C1 segment of cervical spinal cord (tissue), 14 donors: ENCODE measurements at regions not wholly inside any gene's neighbourhood (a gene's known extent, or its start where the extent isn't known, plus 50 kb on each side); places are given as distances from the start of the nearest gene placed in this dataset.
A peak's percentile ranks its signal among the peaks of the same experiment; 100 is the strongest.
"Not testable (repeated sequence)": the region's sequence is repeated elsewhere in the genome, so short reads cannot be mapped to it uniquely, and the experiment has no call there.

Experiments used
- DNase-seq, 14 donors: peaks; one replicate each; lab custom pipeline; 2025; lab: John Stamatoyannopoulos, UW

- DNase-seq, result no peak
Measured at GRCh38 chr3:80334534-80334933, 566.7 kb upstream of the ROBO1 start.

GRCh38 chr3:80331494-80332170, 563.8 kb upstream of the ROBO1 start:
- DNase-seq, result no peak

DNA sequence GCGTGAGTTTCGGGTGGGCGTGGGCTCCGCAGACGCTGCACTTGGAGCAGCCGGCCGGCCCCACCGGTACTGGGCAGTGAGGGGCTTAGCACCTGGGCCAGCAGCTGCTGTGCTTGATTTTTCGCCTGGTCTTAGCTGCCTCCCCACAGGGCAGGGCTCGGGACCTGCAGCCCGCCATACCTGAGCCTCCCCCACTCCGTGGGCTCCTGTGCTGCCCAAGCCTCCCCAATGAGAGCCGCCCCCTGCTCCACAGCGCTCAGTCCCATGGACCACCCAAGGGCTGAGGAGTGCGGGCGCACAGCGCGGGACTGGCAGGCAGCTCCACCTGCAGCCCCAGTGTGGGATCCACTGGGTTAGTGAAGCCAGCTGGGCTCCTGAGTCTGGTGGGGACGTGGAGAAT, 546.7 kb upstream of the ROBO1 start:
- not testable (repeated sequence) for DNase-seq

DNA sequence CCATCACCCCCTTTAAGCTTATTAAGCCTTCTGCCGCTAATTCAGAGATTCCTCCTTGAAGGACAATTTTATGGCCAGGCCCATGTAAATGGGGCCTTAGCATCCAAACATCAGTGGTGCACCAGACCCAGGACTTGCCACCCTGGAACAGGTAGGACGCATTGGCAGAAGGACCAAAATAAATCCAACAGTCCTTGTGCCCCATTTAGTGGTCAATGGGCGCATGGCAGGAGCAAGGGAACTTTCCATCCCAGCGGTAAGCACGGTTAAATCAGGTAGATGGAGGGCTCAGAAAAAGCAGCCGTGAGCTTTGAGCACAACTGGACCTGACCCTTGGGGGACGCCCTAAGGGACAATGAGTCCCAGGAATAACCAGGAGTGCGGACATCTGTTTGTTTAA, 540.8 kb upstream of the ROBO1 start:
- DNase-seq, result no peak

GRCh38 chr3:80307844-80308243, 540.0 kb upstream of the ROBO1 start:
- no peak for DNase-seq

DNA sequence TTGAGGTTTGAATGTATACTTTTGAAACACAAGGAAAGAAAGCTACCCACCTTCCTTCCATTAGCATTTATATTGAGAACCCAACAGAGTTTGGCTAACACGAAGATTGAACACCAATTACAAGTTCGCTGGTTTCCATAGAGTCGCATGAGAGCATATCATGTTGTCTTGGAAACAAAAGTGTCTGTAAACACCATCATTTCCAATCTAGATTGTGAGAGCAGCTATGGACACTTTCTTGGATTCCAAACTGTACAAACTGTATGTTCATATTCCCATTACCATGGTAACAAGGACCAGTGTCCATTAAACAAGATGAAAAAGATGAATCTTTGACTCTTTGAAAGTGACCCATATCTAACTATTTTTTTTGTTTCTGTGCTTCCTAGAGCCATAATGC, 529.9 kb upstream of the ROBO1 start:
- no peak for DNase-seq

DNA sequence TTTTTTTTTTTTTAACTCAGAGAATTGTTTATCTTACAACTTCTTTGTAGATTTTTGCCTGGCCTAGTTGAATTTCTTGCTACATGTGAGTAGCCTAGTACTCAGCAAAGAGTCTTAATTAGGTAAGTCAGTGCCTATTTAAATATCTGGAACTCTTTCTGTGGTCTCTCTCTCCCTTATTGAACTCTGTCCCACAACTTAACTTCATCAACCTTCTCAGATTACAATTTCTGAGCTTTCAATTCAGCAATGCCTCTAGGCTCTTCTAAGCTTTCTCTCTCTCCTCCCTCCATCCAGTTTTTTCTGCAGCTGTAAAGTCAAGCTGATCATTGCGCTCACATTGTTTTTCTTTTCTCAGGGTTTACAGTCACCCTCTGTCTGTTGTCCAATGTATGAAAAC, 517.6 kb upstream of the ROBO1 start:
- DNase-seq, result no peak

- no peak for DNase-seq
Measured at GRCh38 chr3:80283783-80284182, 516.0 kb upstream of the ROBO1 start.

GRCh38 chr3:80278056-80278455, 510.3 kb upstream of the ROBO1 start:
- DNase-seq, result no peak

DNA sequence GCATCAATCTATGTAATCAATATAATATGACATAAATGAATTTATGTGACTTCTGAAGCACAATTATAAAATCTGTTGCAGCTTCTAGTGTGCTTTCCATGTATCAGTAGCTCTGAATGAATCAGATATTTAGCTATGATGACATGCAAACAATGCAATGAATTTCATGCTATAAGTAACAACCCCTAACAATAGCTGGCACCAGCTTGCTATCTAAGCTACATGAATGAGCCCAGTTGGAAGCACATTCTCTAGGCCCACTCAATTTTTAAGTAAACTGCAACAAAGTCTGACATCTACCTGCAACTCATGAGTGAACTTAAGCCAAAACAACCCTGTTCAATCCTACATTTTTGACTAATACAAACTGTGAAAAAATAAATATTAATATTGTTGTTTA, 507.3 kb upstream of the ROBO1 start:
- DNase-seq, result no peak

GRCh38 chr3:80263260-80263659, 495.5 kb upstream of the ROBO1 start:
- DNase-seq, result no peak

DNA sequence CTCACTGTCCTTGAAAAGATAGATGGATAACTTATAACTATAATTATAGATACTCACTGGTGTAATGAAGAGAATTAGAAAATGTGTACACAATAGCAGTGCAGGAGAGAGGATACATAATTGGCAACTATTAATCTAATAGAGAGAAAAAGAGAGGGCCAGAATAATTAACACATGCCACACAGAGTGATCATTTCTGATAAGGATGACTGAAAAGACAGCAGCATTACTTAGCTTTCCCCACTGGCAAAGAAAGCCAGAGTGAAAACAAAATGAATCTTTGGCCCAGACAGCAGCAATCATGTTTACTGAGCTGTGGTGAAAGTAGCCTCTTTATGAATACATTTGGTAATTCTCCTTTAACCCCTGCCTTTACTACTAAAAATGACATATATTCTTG, 493.3 kb upstream of the ROBO1 start:
- DNase-seq, result no peak

GRCh38 chr3:80259736-80260135, 491.9 kb upstream of the ROBO1 start:
- no peak for DNase-seq

DNA sequence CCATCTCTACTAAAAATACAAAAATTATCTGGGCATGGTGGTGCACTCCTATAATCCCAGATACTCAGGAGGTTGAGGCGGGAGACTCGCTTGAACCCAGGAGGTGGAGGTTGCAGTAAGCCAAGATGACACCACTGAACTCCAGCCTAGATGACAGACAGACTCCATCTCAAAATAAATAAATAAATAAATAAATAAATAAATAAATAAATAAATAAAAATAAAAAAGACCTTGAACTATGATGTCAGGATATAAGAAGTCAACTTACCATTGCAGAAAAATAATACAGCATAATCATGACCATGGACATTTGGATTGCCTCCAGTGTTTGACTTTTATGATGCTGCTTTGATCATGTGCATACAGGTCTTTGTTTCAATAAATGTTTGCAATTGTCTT, 484.3 kb upstream of the ROBO1 start:
- DNase-seq, result no peak

GRCh38 chr3:80247766-80248165, 480.0 kb upstream of the ROBO1 start:
- DNase-seq, result no peak

DNA sequence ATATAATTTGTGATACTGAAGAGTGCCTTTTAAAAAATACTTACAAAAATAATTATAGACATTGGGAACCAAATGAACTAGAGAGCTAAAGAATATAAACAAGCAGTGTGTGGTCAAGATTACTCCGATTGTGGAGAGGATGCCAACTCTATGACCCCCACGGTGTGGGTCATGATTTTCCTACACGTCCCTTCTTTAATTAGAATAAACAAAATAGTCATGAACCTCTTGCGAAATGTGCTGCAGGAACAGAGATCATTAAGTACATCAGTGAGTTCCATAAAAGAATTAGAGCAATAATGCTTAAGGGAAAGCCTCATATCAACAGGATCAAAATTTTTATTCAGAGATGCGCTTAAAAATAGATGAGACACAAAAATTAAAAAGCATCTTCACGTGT, 476.6 kb upstream of the ROBO1 start:
- DNase-seq, result no peak

DNA sequence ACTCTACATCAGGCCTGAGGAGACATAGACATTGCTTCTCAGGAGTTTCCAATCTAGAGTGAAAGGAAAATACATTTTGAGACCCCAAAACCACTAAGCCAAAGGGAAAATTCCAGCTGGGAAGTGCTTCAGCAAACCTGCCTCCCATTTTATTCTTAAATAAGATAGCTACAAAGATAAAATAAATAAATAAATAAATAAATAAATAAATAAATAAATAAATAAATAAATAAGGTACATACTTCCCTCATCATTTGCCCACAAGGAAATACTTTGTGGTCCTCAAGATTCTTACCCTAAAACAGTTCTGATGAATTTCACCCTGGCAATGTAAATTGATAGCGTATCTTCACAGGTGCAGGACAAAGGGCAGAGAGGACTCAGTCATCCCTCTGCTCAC, 474.0 kb upstream of the ROBO1 start:
- DNase-seq, result no peak

DNA sequence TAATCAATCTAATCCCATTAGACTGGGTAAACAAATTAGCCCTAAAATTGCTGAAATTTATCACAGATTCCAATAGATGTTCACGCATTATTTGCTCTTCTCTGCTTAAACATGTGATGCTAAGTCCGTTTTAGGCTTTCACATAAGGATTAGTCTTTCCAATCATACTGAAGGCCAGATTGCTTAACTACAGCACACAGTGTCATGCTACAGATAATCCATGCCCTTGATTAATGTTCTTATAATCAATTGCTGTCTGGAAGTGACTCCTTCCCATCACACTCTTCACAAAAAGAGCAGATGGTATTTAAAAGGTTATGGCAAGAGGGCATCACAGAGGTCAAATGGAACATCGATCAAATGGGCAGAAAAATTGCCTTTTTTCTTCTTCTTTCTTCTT, 471.5 kb upstream of the ROBO1 start:
- no peak for DNase-seq

DNA sequence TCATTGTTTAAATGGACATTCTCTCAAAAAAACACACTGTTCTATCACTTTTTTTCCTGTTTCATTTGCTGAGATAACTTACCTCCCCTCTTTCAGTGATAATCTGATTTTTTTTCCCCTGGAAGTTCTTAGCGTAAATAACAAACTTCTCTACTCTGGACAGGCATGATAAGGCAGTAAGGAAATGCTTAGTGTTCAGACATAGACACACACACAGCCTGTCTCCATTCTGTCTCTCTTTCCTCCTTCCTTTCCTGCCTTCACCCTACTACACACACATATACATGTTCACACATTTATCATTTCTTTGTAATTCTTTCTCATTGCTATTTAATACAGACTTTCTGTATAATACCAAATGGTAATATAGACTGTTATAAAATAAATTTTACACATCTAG, 470.8 kb upstream of the ROBO1 start:
- no peak for DNase-seq

DNA sequence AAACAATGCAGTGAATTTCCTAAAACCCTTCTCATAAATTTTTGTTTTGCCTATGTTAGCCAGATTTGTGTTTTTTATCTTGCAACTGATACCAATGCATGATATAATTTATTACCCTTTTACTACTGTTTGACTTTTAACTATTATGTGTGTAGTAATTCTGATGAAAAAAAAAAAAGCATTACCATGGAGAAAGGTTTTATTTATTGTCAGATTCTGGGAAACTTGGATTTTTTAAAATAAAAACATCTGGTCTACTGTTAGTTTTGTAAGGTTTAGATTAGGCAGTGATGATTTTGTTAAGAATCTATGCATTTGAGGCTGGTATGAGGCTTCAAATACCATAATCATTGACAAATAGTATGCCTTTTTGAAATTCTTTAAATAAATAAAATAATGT, 470.4 kb upstream of the ROBO1 start:
- no peak for DNase-seq

DNA sequence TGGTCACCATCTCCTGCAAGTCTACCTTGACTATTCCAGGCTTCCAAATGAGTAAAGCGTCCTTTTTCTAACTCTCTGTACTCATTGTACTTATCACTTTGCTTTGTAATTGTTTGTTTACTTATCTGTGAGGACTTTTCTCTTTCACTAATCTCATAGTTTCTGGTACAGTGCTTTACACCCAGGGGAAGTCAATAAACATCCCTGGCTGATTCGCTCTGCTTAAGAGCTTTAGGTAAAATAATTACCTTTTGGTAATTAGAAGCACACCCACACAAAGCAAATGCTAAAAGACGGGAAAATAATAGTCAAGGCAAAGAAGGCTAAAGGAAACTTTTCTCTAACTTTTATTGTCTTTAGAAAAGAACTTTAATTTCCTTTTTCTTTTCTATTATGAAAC, 466.9 kb upstream of the ROBO1 start:
- DNase-seq, result no peak

DNA sequence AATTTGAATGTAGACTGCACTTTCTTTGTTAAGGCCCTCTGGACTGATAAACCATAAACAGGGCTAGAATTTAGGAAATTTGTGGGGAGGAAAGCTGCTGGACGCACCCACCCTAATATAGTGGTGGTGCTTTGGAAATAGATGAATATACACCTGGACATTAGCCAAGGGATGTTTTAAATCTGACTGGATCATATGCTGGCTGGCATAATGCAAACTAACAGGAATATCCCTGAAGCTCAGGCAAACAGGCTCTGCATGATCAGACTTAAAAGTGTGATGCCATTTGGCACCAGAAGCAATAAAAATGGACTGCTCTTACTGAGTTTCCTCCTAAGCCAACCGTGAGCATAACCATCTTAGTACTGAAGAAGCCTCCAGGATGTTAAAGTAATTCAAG, 465.8 kb upstream of the ROBO1 start:
- DNase-seq, result no peak

DNA sequence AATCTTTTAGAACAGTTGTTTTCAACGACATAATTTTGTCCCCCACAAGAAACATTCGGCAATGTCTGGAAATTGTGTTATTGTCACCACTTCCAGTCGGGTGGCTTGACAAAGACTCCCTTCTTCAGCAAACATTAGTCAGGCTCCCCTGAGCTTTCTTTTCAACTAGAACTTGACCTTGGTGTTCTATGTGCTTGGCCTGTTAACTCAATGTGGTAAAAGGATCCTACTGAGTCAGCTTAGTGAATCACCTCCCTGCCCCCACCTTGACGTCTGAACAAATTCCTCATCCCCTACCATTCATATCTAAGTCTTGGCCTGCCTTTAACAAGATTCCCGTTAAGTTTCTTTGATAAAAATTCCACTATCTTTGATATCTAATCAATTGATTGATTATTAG, 465.0 kb upstream of the ROBO1 start:
- peak in 1 of 14 donors; percentile 4 for DNase-seq

DNA sequence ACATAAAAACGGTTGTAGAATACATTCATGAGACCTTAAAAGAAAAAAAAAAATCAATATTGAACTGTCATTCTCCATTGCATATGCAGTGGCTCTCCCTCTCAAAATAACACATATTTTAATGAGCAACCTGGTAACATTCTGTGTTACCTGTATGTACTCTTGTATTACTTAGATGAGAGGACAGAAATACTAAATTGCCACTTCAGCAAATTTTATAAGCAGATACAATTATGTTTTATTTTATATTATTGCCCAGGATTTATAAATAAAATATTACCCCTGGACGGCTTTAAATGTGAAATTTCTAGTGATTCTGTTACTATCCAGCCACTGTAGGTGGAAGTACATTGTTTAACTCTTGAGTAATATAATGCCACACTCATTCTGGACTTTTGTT, 463.2 kb upstream of the ROBO1 start:
- DNase-seq, result no peak
